Endothelial cell of umbilical vein (primary cell): ENCODE measurements at regions not wholly inside any gene's neighbourhood (a gene's known extent, or its start where the extent isn't known, plus 50 kb on each side); places are given as distances from the start of the nearest gene placed in this dataset.

ENCODE experiments used
- BruUV-seq: library from RNA; stranded (reverse); fragments of 400-500 nt; replicated peaks from 2 replicates; lab custom pipeline; 2021; lab: Mats Ljungman, UMichigan
- CTCF ChIA-PET: fragments of 300-600, 350-600 bp; sonication (Branson Sonifier 250); formaldehyde crosslinking; loops from one replicate; lab custom pipeline; 2021; ENCODE audit warnings: antibody characterized with exemption, inconsistent platforms; lab: Charles Lee
- POLR2A ChIA-PET: fragments of 300-600, 350-600 bp; sonication (Branson Sonifier 250); formaldehyde crosslinking; loops from one replicate; lab custom pipeline; 2021; ENCODE audit warnings: antibody characterized with exemption, inconsistent platforms; lab: Charles Lee
- DNase-seq: peaks from one replicate; pipeline ENCODE4 v3.0.0-alpha.2; 2011; ENCODE audit warnings: low read depth, low spot score
- FAIRE-seq: peaks from 2 replicates; lab custom pipeline; 2011; peaks lifted over from hg19 to GRCh38; lab: Jason Lieb, UNC
- H2AFZ ChIP-seq: 2 replicates; pipeline ENCODE4 v1.6.0; 2012; ENCODE audit warnings: low read depth, low read length, control low read depth, inconsistent platforms
- H3K27ac ChIP-seq: 2 replicates; pipeline ENCODE4 v1.5.1; 2011; ENCODE audit warnings: low read depth, mild to moderate bottlenecking, control low read depth, low read length, moderate library complexity; ENCODE audit not compliant: insufficient read depth
- H3K27me3 ChIP-seq, 2 experiments: 2 replicates each; pipeline versions ENCODE4 v1.6.0 to v1.6.1; 2011; ENCODE audit warnings: low read length in 2 of 2, mixed read lengths in 1 of 2; ENCODE audit not compliant: control insufficient read depth in 2 of 2, insufficient read depth in 2 of 2
- H3K36me3 ChIP-seq, 2 experiments: 2 replicates in 1 of 2; 3 replicates in 1 of 2; pipeline ENCODE4 v1.5.1; 2011; ENCODE audit warnings: low read length in 2 of 2, mild to moderate bottlenecking in 1 of 2, moderate library complexity in 1 of 2; ENCODE audit not compliant: control insufficient read depth in 2 of 2, insufficient read depth in 2 of 2; ENCODE audit errors: extremely low read depth in 1 of 2
- H3K4me1 ChIP-seq: 3 replicates; pipeline ENCODE4 v1.5.1; 2011; ENCODE audit warnings: mild to moderate bottlenecking, low read length; ENCODE audit not compliant: control insufficient read depth, insufficient read depth; ENCODE audit errors: extremely low read depth
- H3K4me2 ChIP-seq: 2 replicates; pipeline ENCODE4 v1.6.1; 2011; ENCODE audit warnings: low read length, control low read depth, mixed read lengths; ENCODE audit not compliant: insufficient read depth
- H3K4me3 ChIP-seq, 3 experiments: fragments of 200-600 bp in 1 of 3; sonication (generic), shearing (Covaris generic) in 1 of 3; replicated peaks in 1 of 3; 2 replicates each; pipeline ENCODE4 v1.5.1; 2011 to 2016; ENCODE audit warnings: control low read depth in 3 of 3, low read length in 3 of 3, mild to moderate bottlenecking in 2 of 3, inconsistent platforms in 1 of 3, low read depth in 1 of 3, moderate library complexity in 1 of 3; ENCODE audit not compliant: insufficient read depth in 1 of 3
- H3K79me2 ChIP-seq: 2 replicates; pipeline ENCODE4 v1.6.0; 2012; ENCODE audit warnings: low read length, inconsistent platforms; ENCODE audit not compliant: control insufficient read depth, insufficient read depth
- H3K9ac ChIP-seq: replicated peaks from 2 replicates; pipeline ENCODE3; 2011; ENCODE audit warnings: low read length, control low read depth; ENCODE audit not compliant: insufficient read depth; ENCODE audit errors: extremely low read depth
- H3K9me1 ChIP-seq: replicated peaks from 3 replicates; pipeline ENCODE4 v1.6.0; 2011; ENCODE audit warnings: mild to moderate bottlenecking, low read length; ENCODE audit not compliant: control insufficient read depth, insufficient read depth; ENCODE audit errors: extremely low read depth
- H3K9me3 ChIP-seq: replicated peaks from 2 replicates; pipeline ENCODE4 v1.5.1; 2012; ENCODE audit warnings: low read length, inconsistent platforms; ENCODE audit not compliant: control insufficient read depth, insufficient read depth
- H4K20me1 ChIP-seq: replicated peaks from 2 replicates; pipeline ENCODE3; 2011; ENCODE audit warnings: mild to moderate bottlenecking, low read length; ENCODE audit not compliant: control insufficient read depth, insufficient read depth; ENCODE audit errors: extremely low read depth
- EZH2 ChIP-seq: IDR thresholded peaks from 2 replicates; pipeline ENCODE4 v1.6.1; 2012; ENCODE audit warnings: borderline replicate concordance, low read depth, mild to moderate bottlenecking, moderate library complexity, low read length, inconsistent platforms; ENCODE audit not compliant: severe bottlenecking
- FOS ChIP-seq: IDR thresholded peaks from 2 replicates; pipeline ENCODE4 v1.6.1; 2011; ENCODE audit warnings: mild to moderate bottlenecking, low read length, moderate library complexity, borderline replicate concordance; ENCODE audit not compliant: insufficient read depth
- GATA2 ChIP-seq: IDR thresholded peaks from 2 replicates; pipeline ENCODE4 v1.7.0; 2011; ENCODE audit warnings: low read depth, mild to moderate bottlenecking, moderate library complexity, mixed read lengths, low read length; ENCODE audit not compliant: insufficient read length, insufficient read depth
- JUN ChIP-seq: IDR thresholded peaks from 2 replicates; pipeline ENCODE4 v1.6.1; 2011; ENCODE audit warnings: borderline replicate concordance, low read depth; ENCODE audit not compliant: insufficient read length, insufficient read depth
- MYC ChIP-seq: IDR thresholded peaks from one replicate; pipeline ENCODE4 v1.6.1; 2011; ENCODE audit warnings: mild to moderate bottlenecking, low read depth, low read length
- POLR2A ChIP-seq: IDR thresholded peaks from 2 replicates; pipeline ENCODE4 v1.6.1; 2012; ENCODE audit warnings: low read depth, mild to moderate bottlenecking, control low read depth, low read length
- POLR2AphosphoS5 ChIP-seq: IDR thresholded peaks from 2 replicates; pipeline ENCODE4 v1.6.1; 2012; ENCODE audit warnings: low read depth, mild to moderate bottlenecking, control low read depth, low read length, moderate library complexity; ENCODE audit not compliant: insufficient read depth
- dilution Hi-C: fragments of 300-500 bp; cut with MboI; formaldehyde crosslinking; loops from one replicate; pipeline ENCODE4 v1.15.0; 2019; ENCODE audit warnings: low sequenced_read_pairs; ENCODE audit not compliant: extremely low pct_ligation_motif_present
- intact Hi-C: fragments of 100-400 bp; cut with micrococcal nuclease; formaldehyde crosslinking; loops from one replicate; pipeline ENCODE4 v1.10.0; 2022
- TF ChIP-seq, protein P1 (sequence below): IDR thresholded peaks from 2 replicates; pipeline ENCODE4 v1.6.1; 2011; ENCODE audit not compliant: insufficient read depth, insufficient read length
- TF ChIP-seq, protein P2 (sequence below), 2 donors: IDR thresholded peaks; 1 replicate in 1 of 2; 2 replicates in 1 of 2; pipeline ENCODE4 v1.5.1; 2011; ENCODE audit warnings: low read length in 2 of 2, mild to moderate bottlenecking in 2 of 2, moderate library complexity in 2 of 2, control low read depth in 1 of 2, inconsistent platforms in 1 of 2, low read depth in 1 of 2; ENCODE audit not compliant: insufficient read depth in 1 of 2; ENCODE audit errors: extremely low read depth in 1 of 2

DNA sequence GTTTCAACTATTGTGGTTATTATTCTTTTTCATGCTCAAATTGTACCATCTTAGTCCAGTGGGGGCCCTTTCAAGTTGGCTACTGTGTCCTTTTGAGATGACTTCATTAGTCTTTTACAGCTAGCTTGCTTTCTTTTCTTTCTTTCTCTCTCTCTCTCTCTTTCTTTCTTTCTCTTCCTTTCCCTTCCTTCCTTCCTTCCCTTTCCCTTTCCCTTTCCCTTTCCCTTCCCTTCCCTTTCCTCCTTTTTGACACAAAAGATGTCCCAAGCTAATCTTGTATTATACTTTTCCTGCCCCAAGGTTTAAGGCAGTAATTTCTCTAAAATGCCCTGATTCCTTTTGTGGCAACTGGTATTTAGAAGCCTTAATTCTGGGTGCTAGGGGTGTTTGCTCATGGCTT, 213.0 kb upstream of the TBC1D5 start:
- no peaks in the 10 kb centered on the region for H3K36me3 ChIP-seq
- no peak overlapping the region for H3K9ac ChIP-seq
- H3K27me3 ChIP-seq: no peaks in the 10 kb centered on the region
- TF ChIP-seq FOS (no peak), GATA2 (no peak), POLR2A (no peak), POLR2AphosphoS5 (no peak), JUN (no peak), MYC (no peak), EZH2 (no peak)
- TF ChIP-seq, protein P1, sequence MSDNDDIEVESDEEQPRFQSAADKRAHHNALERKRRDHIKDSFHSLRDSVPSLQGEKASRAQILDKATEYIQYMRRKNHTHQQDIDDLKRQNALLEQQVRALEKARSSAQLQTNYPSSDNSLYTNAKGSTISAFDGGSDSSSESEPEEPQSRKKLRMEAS: no peak
- TF ChIP-seq, protein P2, sequence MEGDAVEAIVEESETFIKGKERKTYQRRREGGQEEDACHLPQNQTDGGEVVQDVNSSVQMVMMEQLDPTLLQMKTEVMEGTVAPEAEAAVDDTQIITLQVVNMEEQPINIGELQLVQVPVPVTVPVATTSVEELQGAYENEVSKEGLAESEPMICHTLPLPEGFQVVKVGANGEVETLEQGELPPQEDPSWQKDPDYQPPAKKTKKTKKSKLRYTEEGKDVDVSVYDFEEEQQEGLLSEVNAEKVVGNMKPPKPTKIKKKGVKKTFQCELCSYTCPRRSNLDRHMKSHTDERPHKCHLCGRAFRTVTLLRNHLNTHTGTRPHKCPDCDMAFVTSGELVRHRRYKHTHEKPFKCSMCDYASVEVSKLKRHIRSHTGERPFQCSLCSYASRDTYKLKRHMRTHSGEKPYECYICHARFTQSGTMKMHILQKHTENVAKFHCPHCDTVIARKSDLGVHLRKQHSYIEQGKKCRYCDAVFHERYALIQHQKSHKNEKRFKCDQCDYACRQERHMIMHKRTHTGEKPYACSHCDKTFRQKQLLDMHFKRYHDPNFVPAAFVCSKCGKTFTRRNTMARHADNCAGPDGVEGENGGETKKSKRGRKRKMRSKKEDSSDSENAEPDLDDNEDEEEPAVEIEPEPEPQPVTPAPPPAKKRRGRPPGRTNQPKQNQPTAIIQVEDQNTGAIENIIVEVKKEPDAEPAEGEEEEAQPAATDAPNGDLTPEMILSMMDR (IDR thresholded peaks at IDR 0.05; ENCODE audit: extremely low read depth in 1 of 2, insufficient read depth in 1 of 2, low read depth in 1 of 2, low read length in 2 of 2): no peak
- H3K27ac ChIP-seq: no peak overlapping the region
- dilution Hi-C loops: no loop called here
- POLR2A ChIA-PET: no interaction called here
- no peaks in the 10 kb centered on the region for H3K79me2 ChIP-seq
- BruUV-seq: no TSS peak
- CTCF ChIA-PET: no interaction called here
- H3K4me1 ChIP-seq: no peaks in the 10 kb centered on the region
- no peak overlapping the region for H3K4me2 ChIP-seq
- H3K4me3 ChIP-seq: no peak overlapping the region
- DNase-seq (no peak), FAIRE-seq (no peak)
- no peaks in the 10 kb centered on the region for H4K20me1 ChIP-seq
- no peaks in the 10 kb centered on the region for H3K9me1 ChIP-seq
- no peak overlapping the region for H2AFZ ChIP-seq
- H3K9me3 ChIP-seq: no peaks in the 10 kb centered on the region
- intact Hi-C loops: no loop called here
